Neural cell (in vitro differentiated cells): ENCODE measurements at regions not wholly inside any gene's neighbourhood (a gene's known extent, or its start where the extent isn't known, plus 50 kb on each side); places are given as distances from the start of the nearest gene placed in this dataset.

Experiments used
- H2AFZ ChIP-seq: fragments of 200-600, 300-800 bp; sonication (generic), shearing (Covaris generic); 2 replicates; pipeline ENCODE4 v1.6.0; 2014; ENCODE audit warnings: low read depth, mild to moderate bottlenecking, antibody characterized with exemption, low read length, moderate library complexity
- H3F3A ChIP-seq: fragments of 200-600 bp; shearing (Covaris generic); 2 replicates; pipeline ENCODE4 v1.6.1; 2016; ENCODE audit warnings: mild to moderate bottlenecking, moderate library complexity, mixed read lengths, antibody characterized with exemption, low read length; ENCODE audit not compliant: insufficient read depth, poor library complexity, severe bottlenecking
- H3K27ac ChIP-seq: fragments of 200-600, 300-800 bp; sonication (generic), shearing (Covaris generic); 2 replicates; pipeline ENCODE4 v1.5.1; 2014; ENCODE audit warnings: mild to moderate bottlenecking, low read length, moderate library complexity
- H3K27me3 ChIP-seq: fragments of 300-800, 200-600 bp; sonication (generic), shearing (Covaris generic); 2 replicates; pipeline ENCODE4 v1.6.0; 2014; ENCODE audit warnings: mild to moderate bottlenecking, low read depth, low read length, moderate library complexity; ENCODE audit not compliant: insufficient read depth
- H3K36me3 ChIP-seq: fragments of 300-800, 200-600 bp; sonication (generic), shearing (Covaris generic); 2 replicates; pipeline ENCODE4 v1.5.1; 2014; ENCODE audit warnings: mild to moderate bottlenecking, antibody characterized with exemption, low read length, moderate library complexity; ENCODE audit not compliant: insufficient read depth
- H3K4me2 ChIP-seq: fragments of 300-800, 200-600 bp; sonication (generic), shearing (Covaris generic); 2 replicates; pipeline ENCODE4 v1.6.0; 2014; ENCODE audit warnings: mild to moderate bottlenecking, low read length
- H3K4me3 ChIP-seq: fragments of 300-800, 200-600 bp; sonication (generic), shearing (Covaris generic); 2 replicates; pipeline ENCODE4 v1.5.1; 2014; ENCODE audit warnings: mild to moderate bottlenecking, low read length, moderate library complexity
- H3K79me2 ChIP-seq: fragments of 200-600 bp; shearing (Covaris generic); replicated peaks from 2 replicates; pipeline ENCODE4 v1.6.0; 2014; ENCODE audit warnings: mild to moderate bottlenecking, low read length, moderate library complexity; ENCODE audit not compliant: insufficient read depth
- H3K9ac ChIP-seq: fragments of 300-800, 200-600 bp; sonication (generic), shearing (Covaris generic); 2 replicates; pipeline ENCODE4 v1.6.1; 2016; ENCODE audit warnings: mild to moderate bottlenecking, low read length, mixed read lengths
- H3K9me2 ChIP-seq: fragments of 200-600 bp; shearing (Covaris generic); 2 replicates; pipeline ENCODE4 v1.6.1; 2016; ENCODE audit warnings: mild to moderate bottlenecking, low read length, mixed read lengths; ENCODE audit not compliant: insufficient read depth
- H3K9me3 ChIP-seq: fragments of 200-600, 300-800 bp; sonication (generic), shearing (Covaris generic); 2 replicates; pipeline ENCODE4 v1.6.1; 2016; ENCODE audit warnings: mild to moderate bottlenecking, mixed run types, low read length, moderate library complexity, mixed read lengths
- H4K20me1 ChIP-seq: fragments of 200-600 bp; shearing (Covaris generic); 2 replicates; pipeline ENCODE4 v1.6.1; 2016; ENCODE audit warnings: mild to moderate bottlenecking, mixed run types; ENCODE audit not compliant: insufficient read depth
- CTCF ChIP-seq: fragments of 450-650 bp; IDR thresholded peaks from 2 replicates; pipeline ENCODE4 v1.5.1; 2014; ENCODE audit warnings: antibody characterized with exemption, mild to moderate bottlenecking, moderate library complexity; ENCODE audit not compliant: poor library complexity, severe bottlenecking
- EP300 ChIP-seq: fragments of 450-650 bp; conservative IDR thresholded peaks from 2 replicates; pipeline ENCODE4 v1.6.1; 2014; ENCODE audit warnings: antibody characterized with exemption, mild to moderate bottlenecking, moderate library complexity; ENCODE audit not compliant: poor library complexity, severe bottlenecking
- EZH2 ChIP-seq: fragments of 200-600, 300-800 bp; shearing (Covaris generic), sonication (generic); IDR thresholded peaks from 2 replicates; pipeline ENCODE4 v1.6.1; 2014; ENCODE audit warnings: antibody characterized with exemption, low read length, borderline replicate concordance, mild to moderate bottlenecking; ENCODE audit not compliant: insufficient read depth, poor library complexity, severe bottlenecking
- MXI1 ChIP-seq: fragments of 450-650 bp; conservative IDR thresholded peaks from 2 replicates; pipeline ENCODE4 v1.6.1; 2014; ENCODE audit warnings: antibody characterized with exemption, mild to moderate bottlenecking; ENCODE audit not compliant: poor library complexity, severe bottlenecking
- POLR2AphosphoS5 ChIP-seq: IDR thresholded peaks from 2 replicates; pipeline ENCODE4 v1.6.1; 2012
- RAD21 ChIP-seq: fragments of 450-650 bp; conservative IDR thresholded peaks from 2 replicates; pipeline ENCODE4 v1.6.1; 2014; ENCODE audit warnings: antibody characterized with exemption, mild to moderate bottlenecking, moderate library complexity
- REST ChIP-seq: IDR thresholded peaks from 2 replicates; pipeline ENCODE4 v1.6.1; 2012; ENCODE audit warnings: borderline replicate concordance
- SMC3 ChIP-seq: fragments of 450-650 bp; conservative IDR thresholded peaks from 2 replicates; pipeline ENCODE4 v1.6.1; 2014; ENCODE audit warnings: antibody characterized with exemption, mild to moderate bottlenecking, moderate library complexity; ENCODE audit not compliant: poor library complexity
- TAF1 ChIP-seq: IDR thresholded peaks from 2 replicates; pipeline ENCODE4 v1.6.1; 2012; ENCODE audit warnings: low read depth

GRCh38 chr1:217331698-217332097, 299.2 kb downstream of the GPATCH2 start:
- no peaks in the 10 kb centered on the region for H3K27me3 ChIP-seq
- no peaks in the 10 kb centered on the region for H3K36me3 ChIP-seq
- H3K27ac ChIP-seq: no peak overlapping the region
- no peaks in the 10 kb centered on the region for H3F3A ChIP-seq
- H3K4me3 ChIP-seq: no peak overlapping the region
- no peak overlapping the region for H3K4me2 ChIP-seq
- no peaks in the 10 kb centered on the region for H3K9me2 ChIP-seq
- H4K20me1 ChIP-seq: no peaks in the 10 kb centered on the region
- H3K9me3 ChIP-seq: peaks cover 5% of the 10 kb centered on the region
- H3K9ac ChIP-seq: no peak overlapping the region
- no peaks in the 10 kb centered on the region for H3K79me2 ChIP-seq
- TF ChIP-seq SMC3: no peak
- TF ChIP-seq POLR2AphosphoS5: no peak
- no peak for TF ChIP-seq RAD21
- no peak for TF ChIP-seq MXI1
- H2AFZ ChIP-seq: no peak overlapping the region

GRCh38 chr1:217327901-217328300, 303.0 kb downstream of the GPATCH2 start:
- Histone ChIP-seq H3K27me3 (no peaks in the 10 kb centered on the region), H3K27ac (no peak overlapping the region), H3K9me2 (no peaks in the 10 kb centered on the region), H3K36me3 (no peaks in the 10 kb centered on the region), H3K4me2 (no peak overlapping the region), H3F3A (no peaks in the 10 kb centered on the region), H3K79me2 (no peaks in the 10 kb centered on the region), H3K9me3 (peaks cover 5% of the 10 kb centered on the region), H2AFZ (no peak overlapping the region), H3K4me3 (no peak overlapping the region), H3K9ac (no peak overlapping the region), H4K20me1 (no peaks in the 10 kb centered on the region)
- TF ChIP-seq EP300 (no peak), SMC3 (no peak), TAF1 (no peak), POLR2AphosphoS5 (no peak), EZH2 (no peak)

- H3K79me2 ChIP-seq: no peaks in the 10 kb centered on the region
- no peaks in the 10 kb centered on the region for H3K27me3 ChIP-seq
- no peak overlapping the region for H3K4me2 ChIP-seq
- no peaks in the 10 kb centered on the region for H3F3A ChIP-seq
- TF ChIP-seq TAF1 (no peak), EP300 (no peak), SMC3 (no peak), RAD21 (no peak), EZH2 (no peak), MXI1 (no peak), REST (no peak), CTCF (no peak), POLR2AphosphoS5 (no peak)
- H3K36me3 ChIP-seq: no peaks in the 10 kb centered on the region
- no peaks in the 10 kb centered on the region for H3K9me2 ChIP-seq
- H3K4me3 ChIP-seq: no peak overlapping the region
- H2AFZ ChIP-seq: no peak overlapping the region
- no peaks in the 10 kb centered on the region for H3K9me3 ChIP-seq
- no peak overlapping the region for H3K9ac ChIP-seq
- no peaks in the 10 kb centered on the region for H4K20me1 ChIP-seq
- H3K27ac ChIP-seq: no peak overlapping the region
Measured at GRCh38 chr1:217322834-217323233, 308.1 kb downstream of the GPATCH2 start.
